GM12878 (cell line): ENCODE measurements at regions not wholly inside any gene's neighbourhood (a gene's known extent, or its start where the extent isn't known, plus 50 kb on each side); places are given as distances from the start of the nearest gene placed in this dataset.

ENCODE experiments used
- POLR2AphosphoS5 ChIP-seq: IDR thresholded peaks from 2 replicates; pipeline ENCODE4 v1.6.1; 2011; ENCODE audit warnings: mild to moderate bottlenecking, low read length, inconsistent platforms
- TBL1XR1 ChIP-seq: IDR thresholded peaks from 2 replicates; pipeline ENCODE4 v1.6.1; 2012; ENCODE audit warnings: low read depth, low read length, improper control_type of control experiment
- ZNF217 ChIP-seq: fragments of 450-650 bp; IDR thresholded peaks from 2 replicates; pipeline ENCODE4 v1.6.1; 2017; ENCODE audit warnings: antibody characterized with exemption, mild to moderate bottlenecking
- TF ChIP-seq, protein P1 (sequence below): fragments of 450-650 bp; IDR thresholded peaks from 2 replicates; pipeline ENCODE4 v1.6.1; 2018; ENCODE audit warnings: mild to moderate bottlenecking, low read depth, moderate library complexity; ENCODE audit not compliant: partially characterized antibody
- TF ChIP-seq, protein P2 (sequence below): IDR thresholded peaks from 2 replicates; pipeline ENCODE4 v1.6.1; 2012; ENCODE audit warnings: improper control_type of control experiment, low read depth, low read length; ENCODE audit not compliant: insufficient replicate concordance
- TF ChIP-seq, protein P3 (sequence below): fragments of 450-650 bp; IDR thresholded peaks from 2 replicates; pipeline ENCODE4 v1.6.1; 2016; ENCODE audit warnings: mild to moderate bottlenecking, moderate library complexity, borderline replicate concordance

DNA sequence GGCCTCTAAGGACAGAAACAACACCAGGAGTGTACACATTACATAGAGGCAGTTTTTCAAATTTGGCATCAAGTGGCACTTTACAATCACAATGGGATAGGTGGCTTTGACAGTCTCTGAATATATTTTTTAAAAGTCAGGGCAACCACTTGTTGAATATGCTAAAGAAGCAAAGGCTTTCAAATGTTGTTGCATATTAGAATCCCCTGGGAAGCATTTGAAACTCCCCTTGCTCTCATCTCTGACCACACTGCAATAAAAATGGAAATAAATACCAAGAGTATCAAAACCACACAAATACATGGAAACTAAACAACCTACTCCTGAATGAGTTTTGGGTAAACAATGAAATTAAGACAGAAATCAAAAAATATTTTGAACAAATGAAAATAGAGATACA lies 106.5 kb upstream of the RAB11FIP2 start (continued):
- TF ChIP-seq, protein P1, sequence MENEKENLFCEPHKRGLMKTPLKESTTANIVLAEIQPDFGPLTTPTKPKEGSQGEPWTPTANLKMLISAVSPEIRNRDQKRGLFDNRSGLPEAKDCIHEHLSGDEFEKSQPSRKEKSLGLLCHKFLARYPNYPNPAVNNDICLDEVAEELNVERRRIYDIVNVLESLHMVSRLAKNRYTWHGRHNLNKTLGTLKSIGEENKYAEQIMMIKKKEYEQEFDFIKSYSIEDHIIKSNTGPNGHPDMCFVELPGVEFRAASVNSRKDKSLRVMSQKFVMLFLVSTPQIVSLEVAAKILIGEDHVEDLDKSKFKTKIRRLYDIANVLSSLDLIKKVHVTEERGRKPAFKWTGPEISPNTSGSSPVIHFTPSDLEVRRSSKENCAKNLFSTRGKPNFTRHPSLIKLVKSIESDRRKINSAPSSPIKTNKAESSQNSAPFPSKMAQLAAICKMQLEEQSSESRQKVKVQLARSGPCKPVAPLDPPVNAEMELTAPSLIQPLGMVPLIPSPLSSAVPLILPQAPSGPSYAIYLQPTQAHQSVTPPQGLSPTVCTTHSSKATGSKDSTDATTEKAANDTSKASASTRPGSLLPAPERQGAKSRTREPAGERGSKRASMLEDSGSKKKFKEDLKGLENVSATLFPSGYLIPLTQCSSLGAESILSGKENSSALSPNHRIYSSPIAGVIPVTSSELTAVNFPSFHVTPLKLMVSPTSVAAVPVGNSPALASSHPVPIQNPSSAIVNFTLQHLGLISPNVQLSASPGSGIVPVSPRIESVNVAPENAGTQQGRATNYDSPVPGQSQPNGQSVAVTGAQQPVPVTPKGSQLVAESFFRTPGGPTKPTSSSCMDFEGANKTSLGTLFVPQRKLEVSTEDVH = no peak
- no peak for TF ChIP-seq TBL1XR1
- no peak for TF ChIP-seq ZNF217
- TF ChIP-seq, protein P2, sequence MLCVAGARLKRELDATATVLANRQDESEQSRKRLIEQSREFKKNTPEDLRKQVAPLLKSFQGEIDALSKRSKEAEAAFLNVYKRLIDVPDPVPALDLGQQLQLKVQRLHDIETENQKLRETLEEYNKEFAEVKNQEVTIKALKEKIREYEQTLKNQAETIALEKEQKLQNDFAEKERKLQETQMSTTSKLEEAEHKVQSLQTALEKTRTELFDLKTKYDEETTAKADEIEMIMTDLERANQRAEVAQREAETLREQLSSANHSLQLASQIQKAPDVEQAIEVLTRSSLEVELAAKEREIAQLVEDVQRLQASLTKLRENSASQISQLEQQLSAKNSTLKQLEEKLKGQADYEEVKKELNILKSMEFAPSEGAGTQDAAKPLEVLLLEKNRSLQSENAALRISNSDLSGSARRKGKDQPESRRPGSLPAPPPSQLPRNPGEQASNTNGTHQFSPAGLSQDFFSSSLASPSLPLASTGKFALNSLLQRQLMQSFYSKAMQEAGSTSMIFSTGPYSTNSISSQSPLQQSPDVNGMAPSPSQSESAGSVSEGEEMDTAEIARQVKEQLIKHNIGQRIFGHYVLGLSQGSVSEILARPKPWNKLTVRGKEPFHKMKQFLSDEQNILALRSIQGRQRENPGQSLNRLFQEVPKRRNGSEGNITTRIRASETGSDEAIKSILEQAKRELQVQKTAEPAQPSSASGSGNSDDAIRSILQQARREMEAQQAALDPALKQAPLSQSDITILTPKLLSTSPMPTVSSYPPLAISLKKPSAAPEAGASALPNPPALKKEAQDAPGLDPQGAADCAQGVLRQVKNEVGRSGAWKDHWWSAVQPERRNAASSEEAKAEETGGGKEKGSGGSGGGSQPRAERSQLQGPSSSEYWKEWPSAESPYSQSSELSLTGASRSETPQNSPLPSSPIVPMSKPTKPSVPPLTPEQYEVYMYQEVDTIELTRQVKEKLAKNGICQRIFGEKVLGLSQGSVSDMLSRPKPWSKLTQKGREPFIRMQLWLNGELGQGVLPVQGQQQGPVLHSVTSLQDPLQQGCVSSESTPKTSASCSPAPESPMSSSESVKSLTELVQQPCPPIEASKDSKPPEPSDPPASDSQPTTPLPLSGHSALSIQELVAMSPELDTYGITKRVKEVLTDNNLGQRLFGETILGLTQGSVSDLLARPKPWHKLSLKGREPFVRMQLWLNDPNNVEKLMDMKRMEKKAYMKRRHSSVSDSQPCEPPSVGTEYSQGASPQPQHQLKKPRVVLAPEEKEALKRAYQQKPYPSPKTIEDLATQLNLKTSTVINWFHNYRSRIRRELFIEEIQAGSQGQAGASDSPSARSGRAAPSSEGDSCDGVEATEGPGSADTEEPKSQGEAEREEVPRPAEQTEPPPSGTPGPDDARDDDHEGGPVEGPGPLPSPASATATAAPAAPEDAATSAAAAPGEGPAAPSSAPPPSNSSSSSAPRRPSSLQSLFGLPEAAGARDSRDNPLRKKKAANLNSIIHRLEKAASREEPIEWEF = no peak
- TF ChIP-seq POLR2AphosphoS5 = no peak
- TF ChIP-seq, protein P3, sequence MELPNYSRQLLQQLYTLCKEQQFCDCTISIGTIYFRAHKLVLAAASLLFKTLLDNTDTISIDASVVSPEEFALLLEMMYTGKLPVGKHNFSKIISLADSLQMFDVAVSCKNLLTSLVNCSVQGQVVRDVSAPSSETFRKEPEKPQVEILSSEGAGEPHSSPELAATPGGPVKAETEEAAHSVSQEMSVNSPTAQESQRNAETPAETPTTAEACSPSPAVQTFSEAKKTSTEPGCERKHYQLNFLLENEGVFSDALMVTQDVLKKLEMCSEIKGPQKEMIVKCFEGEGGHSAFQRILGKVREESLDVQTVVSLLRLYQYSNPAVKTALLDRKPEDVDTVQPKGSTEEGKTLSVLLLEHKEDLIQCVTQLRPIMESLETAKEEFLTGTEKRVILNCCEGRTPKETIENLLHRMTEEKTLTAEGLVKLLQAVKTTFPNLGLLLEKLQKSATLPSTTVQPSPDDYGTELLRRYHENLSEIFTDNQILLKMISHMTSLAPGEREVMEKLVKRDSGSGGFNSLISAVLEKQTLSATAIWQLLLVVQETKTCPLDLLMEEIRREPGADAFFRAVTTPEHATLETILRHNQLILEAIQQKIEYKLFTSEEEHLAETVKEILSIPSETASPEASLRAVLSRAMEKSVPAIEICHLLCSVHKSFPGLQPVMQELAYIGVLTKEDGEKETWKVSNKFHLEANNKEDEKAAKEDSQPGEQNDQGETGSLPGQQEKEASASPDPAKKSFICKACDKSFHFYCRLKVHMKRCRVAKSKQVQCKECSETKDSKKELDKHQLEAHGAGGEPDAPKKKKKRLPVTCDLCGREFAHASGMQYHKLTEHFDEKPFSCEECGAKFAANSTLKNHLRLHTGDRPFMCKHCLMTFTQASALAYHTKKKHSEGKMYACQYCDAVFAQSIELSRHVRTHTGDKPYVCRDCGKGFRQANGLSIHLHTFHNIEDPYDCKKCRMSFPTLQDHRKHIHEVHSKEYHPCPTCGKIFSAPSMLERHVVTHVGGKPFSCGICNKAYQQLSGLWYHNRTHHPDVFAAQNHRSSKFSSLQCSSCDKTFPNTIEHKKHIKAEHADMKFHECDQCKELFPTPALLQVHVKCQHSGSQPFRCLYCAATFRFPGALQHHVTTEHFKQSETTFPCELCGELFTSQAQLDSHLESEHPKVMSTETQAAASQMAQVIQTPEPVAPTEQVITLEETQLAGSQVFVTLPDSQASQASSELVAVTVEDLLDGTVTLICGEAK = no peak
